OCI-LY1 (cell line): ENCODE measurements at regions not wholly inside any gene's neighbourhood (a gene's known extent, or its start where the extent isn't known, plus 50 kb on each side); places are given as distances from the start of the nearest gene placed in this dataset.

ENCODE experiments used
- H2AFZ ChIP-seq: fragments of 200-600 bp; sonication (generic), shearing (Covaris generic); 2 replicates; pipeline ENCODE4 v1.6.0; 2014; ENCODE audit warnings: antibody characterized with exemption, mild to moderate bottlenecking, low read length
- H3F3A ChIP-seq: fragments of 200-600 bp; sonication (generic), shearing (Covaris generic); 2 replicates; pipeline ENCODE4 v1.6.0; 2014; ENCODE audit warnings: mild to moderate bottlenecking, antibody characterized with exemption, low read length, moderate library complexity; ENCODE audit not compliant: insufficient read depth
- H3K27ac ChIP-seq: fragments of 200-600 bp; sonication (generic); 2 replicates; pipeline ENCODE4 v1.5.1; 2014; ENCODE audit warnings: low read length, mixed run types, mild to moderate bottlenecking, low read depth; ENCODE audit not compliant: poor library complexity, severe bottlenecking
- H3K27me3 ChIP-seq: fragments of 200-600 bp; sonication (generic); 2 replicates; pipeline ENCODE4 v1.6.0; 2014; ENCODE audit warnings: antibody characterized with exemption, mild to moderate bottlenecking, low read length, moderate library complexity; ENCODE audit not compliant: insufficient read depth
- H3K36me3 ChIP-seq: fragments of 200-600 bp; sonication (generic); 2 replicates; pipeline ENCODE4 v1.6.1; 2014; ENCODE audit warnings: mild to moderate bottlenecking, antibody characterized with exemption, low read length, moderate library complexity, mixed read lengths; ENCODE audit not compliant: insufficient read depth
- H3K4me1 ChIP-seq: fragments of 200-600 bp; sonication (generic); 2 replicates; pipeline ENCODE4 v1.5.1; 2014; ENCODE audit warnings: mild to moderate bottlenecking, low read length, moderate library complexity; ENCODE audit not compliant: insufficient read depth, severe bottlenecking
- H3K4me2 ChIP-seq: fragments of 200-600 bp; sonication (generic), shearing (Covaris generic); 2 replicates; pipeline ENCODE4 v1.6.1; 2014; ENCODE audit warnings: low read length
- H3K4me3 ChIP-seq: fragments of 200-600 bp; sonication (generic); 2 replicates; pipeline ENCODE4 v1.5.1; 2014; ENCODE audit warnings: low read length, low read depth, mild to moderate bottlenecking, mixed read lengths; ENCODE audit not compliant: poor library complexity, severe bottlenecking
- H3K79me2 ChIP-seq: fragments of 200-600 bp; shearing (Covaris generic); 2 replicates; pipeline ENCODE4 v1.6.1; 2016; ENCODE audit warnings: mixed run types, low read length, mixed read lengths; ENCODE audit not compliant: insufficient read depth
- H3K9ac ChIP-seq: fragments of 200-600 bp; sonication (generic), shearing (Covaris generic); 2 replicates; pipeline ENCODE4 v1.6.1; 2014; ENCODE audit warnings: mild to moderate bottlenecking, low read length, mixed read lengths
- H3K9me2 ChIP-seq: fragments of 200-600 bp; sonication (generic), shearing (Covaris generic); 2 replicates; pipeline ENCODE4 v1.6.1; 2014; ENCODE audit warnings: low read depth, mild to moderate bottlenecking, low read length, mixed read lengths
- H3K9me3 ChIP-seq: fragments of 200-600 bp; shearing (Covaris generic); 2 replicates; pipeline ENCODE4 v1.6.1; 2014; ENCODE audit warnings: low read length, mixed read lengths
- H4K20me1 ChIP-seq: fragments of 200-600 bp; sonication (generic), shearing (Covaris generic); 2 replicates; pipeline ENCODE4 v1.6.0; 2016; ENCODE audit warnings: mild to moderate bottlenecking, low read length; ENCODE audit not compliant: insufficient read depth
- CTCF ChIP-seq: fragments of 200-600 bp; sonication (generic), shearing (Covaris generic); IDR thresholded peaks from 2 replicates; pipeline ENCODE4 v1.5.1; 2017; ENCODE audit warnings: mild to moderate bottlenecking, antibody characterized with exemption, low read length, moderate library complexity, mixed read lengths
- EZH2 ChIP-seq: fragments of 200-600 bp; sonication (generic), shearing (Covaris generic); IDR thresholded peaks from 2 replicates; pipeline ENCODE4 v1.8.0; 2017; ENCODE audit warnings: borderline replicate concordance, mixed run types, mild to moderate bottlenecking, antibody characterized with exemption, low read length, moderate library complexity, mixed read lengths

GRCh38 chr21:16311229-16311628 lies 581.4 kb downstream of the USP25 start:
- Histone ChIP-seq H3K9me2 (no peaks in the 10 kb centered on the region), H2AFZ (no peak overlapping the region), H3K4me2 (no peak overlapping the region), H3F3A (no peaks in the 10 kb centered on the region), H3K79me2 (no peaks in the 10 kb centered on the region), H3K27me3 (no peaks in the 10 kb centered on the region), H3K36me3 (no peaks in the 10 kb centered on the region), H3K27ac (no peak overlapping the region), H3K9ac (no peak overlapping the region), H4K20me1 (no peaks in the 10 kb centered on the region), H3K4me3 (no peak overlapping the region), H3K9me3 (no peaks in the 10 kb centered on the region), H3K4me1 (no peaks in the 10 kb centered on the region)
- TF ChIP-seq CTCF: no peak
- no peak for TF ChIP-seq EZH2

- Histone ChIP-seq H3K9me3 (no peaks in the 10 kb centered on the region), H3K27me3 (no peaks in the 10 kb centered on the region), H3K9ac (no peak overlapping the region), H3K4me1 (no peaks in the 10 kb centered on the region), H3K36me3 (no peaks in the 10 kb centered on the region), H3K27ac (no peak overlapping the region), H3K9me2 (no peaks in the 10 kb centered on the region), H3K4me2 (no peak overlapping the region), H3K79me2 (no peaks in the 10 kb centered on the region), H4K20me1 (no peaks in the 10 kb centered on the region), H2AFZ (no peak overlapping the region), H3K4me3 (no peak overlapping the region), H3F3A (no peaks in the 10 kb centered on the region)
- no peak for TF ChIP-seq CTCF
- no peak for TF ChIP-seq EZH2
Measured at GRCh38 chr21:16312321-16312720, 582.5 kb downstream of the USP25 start.

GRCh38 chr21:16315223-16315622 lies 585.4 kb downstream of the USP25 start:
- H3K27ac ChIP-seq: no peak overlapping the region
- H4K20me1 ChIP-seq: no peaks in the 10 kb centered on the region
- H3K27me3 ChIP-seq: no peaks in the 10 kb centered on the region
- H3K79me2 ChIP-seq: no peaks in the 10 kb centered on the region
- no peaks in the 10 kb centered on the region for H3F3A ChIP-seq
- no peak overlapping the region for H3K4me2 ChIP-seq
- TF ChIP-seq CTCF (no peak), EZH2 (no peak)
- H2AFZ ChIP-seq: no peak overlapping the region
- no peaks in the 10 kb centered on the region for H3K9me2 ChIP-seq
- no peak overlapping the region for H3K4me3 ChIP-seq
- H3K4me1 ChIP-seq: no peaks in the 10 kb centered on the region
- H3K9me3 ChIP-seq: no peaks in the 10 kb centered on the region
- H3K36me3 ChIP-seq: no peaks in the 10 kb centered on the region
- H3K9ac ChIP-seq: no peak overlapping the region
